CD4-positive, alpha-beta T cell treated with Interleukin-4 for 1 hour (primary cell): ENCODE measurements at regions not wholly inside any gene's neighbourhood (a gene's known extent, or its start where the extent isn't known, plus 50 kb on each side); places are given as distances from the start of the nearest gene placed in this dataset.

Source experiments
- DNase-seq, 2 donors: peaks; one replicate each; pipeline ENCODE4 v3.0.0-alpha.2; 2020 to 2022

GRCh38 chr20:18971574-18971973, 158.0 kb downstream of the SCP2D1 start:
- DNase-seq, result no peak

GRCh38 chr20:18972251-18972876, 158.8 kb downstream of the SCP2D1 start:
- no peak for DNase-seq

GRCh38 chr20:18973529-18974173, 160.1 kb downstream of the SCP2D1 start:
- no peak for DNase-seq

GRCh38 chr20:18974660-18975059, 161.1 kb downstream of the SCP2D1 start:
- DNase-seq, result no peak

- no peak for DNase-seq
These were observed 163.9 kb downstream of the SCP2D1 start for GRCh38 chr20:18977441-18977840.

GRCh38 chr20:18978311-18978710, 164.7 kb downstream of the SCP2D1 start:
- DNase-seq, result no peak

- no peak for DNase-seq
These were observed 165.5 kb downstream of the SCP2D1 start for GRCh38 chr20:18979132-18979531.

GRCh38 chr20:18981962-18982539, 168.5 kb downstream of the SCP2D1 start:
- no peak for DNase-seq

- DNase-seq, result no peak
These were observed 170.2 kb downstream of the SCP2D1 start for GRCh38 chr20:18983796-18984195.

- DNase-seq, result no peak
These were observed 170.9 kb downstream of the SCP2D1 start for GRCh38 chr20:18984238-18985200.

- no peak for DNase-seq
These were observed 172.0 kb downstream of the SCP2D1 start for GRCh38 chr20:18985551-18985950.

- DNase-seq, result no peak
These were observed 172.7 kb downstream of the SCP2D1 start for GRCh38 chr20:18986146-18986830.

- DNase-seq, result no peak
These were observed 173.5 kb downstream of the SCP2D1 start for GRCh38 chr20:18986895-18987580.

- DNase-seq, result no peak
These were observed 174.3 kb downstream of the SCP2D1 start for GRCh38 chr20:18987781-18988360.

GRCh38 chr20:18988701-18989100, 175.1 kb downstream of the SCP2D1 start:
- no peak for DNase-seq

GRCh38 chr20:18989736-18990474, 176.3 kb downstream of the SCP2D1 start:
- DNase-seq, result no peak

GRCh38 chr20:18991012-18991411, 177.4 kb downstream of the SCP2D1 start:
- no peak for DNase-seq

GRCh38 chr20:18992418-18992817, 178.8 kb downstream of the SCP2D1 start:
- DNase-seq, result no peak

- no peak for DNase-seq
These were observed 181.9 kb downstream of the SCP2D1 start for GRCh38 chr20:18995455-18995854.

GRCh38 chr20:18999086-18999485, 185.5 kb downstream of the SCP2D1 start:
- no peak for DNase-seq

GRCh38 chr20:19000078-19000477, 186.5 kb downstream of the SCP2D1 start:
- no peak for DNase-seq
